NCI-H2107 treated with DMSO at 0.1 percent for 48 hours (cell line): ENCODE measurements at regions not wholly inside any gene's neighbourhood (a gene's known extent, or its start where the extent isn't known, plus 50 kb on each side); places are given as distances from the start of the nearest gene placed in this dataset.

ENCODE experiments used
- DNase-seq: peaks from one replicate; lab custom pipeline; 2025; ENCODE audit not compliant: unreplicated experiment; lab: John Stamatoyannopoulos, UW

- no peak for DNase-seq
Observed at GRCh38 chr10:130230036-130230435, 93.8 kb downstream of the GLRX3 start.

- DNase-seq: no peak
Observed at GRCh38 chr10:130230611-130231010, 94.4 kb downstream of the GLRX3 start.

DNA sequence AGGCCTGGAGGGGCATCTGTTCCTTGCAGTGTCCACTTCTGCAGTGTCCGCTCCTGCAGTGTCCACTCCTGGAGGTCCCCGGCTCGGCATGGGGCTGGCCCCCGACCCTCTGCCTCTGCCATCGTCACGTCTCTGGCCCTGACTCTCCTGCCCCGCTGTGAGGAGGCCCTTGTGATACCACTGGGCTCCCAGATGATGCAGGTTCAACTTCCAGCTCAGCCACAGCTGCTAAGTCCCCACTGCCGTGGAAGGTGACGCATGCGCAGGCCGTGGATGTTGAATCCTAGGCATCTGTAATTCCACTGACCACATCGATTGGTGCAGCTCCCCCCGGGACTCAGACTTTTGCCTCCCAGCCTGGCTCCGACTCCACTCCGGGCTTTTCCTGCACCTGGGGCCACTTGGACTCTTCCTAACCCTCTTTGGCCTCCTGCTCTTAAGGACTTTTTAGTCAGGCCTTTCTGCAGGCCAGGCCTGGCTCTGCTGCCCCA lies 95.1 kb downstream of the GLRX3 start:
- no peak for DNase-seq

DNA sequence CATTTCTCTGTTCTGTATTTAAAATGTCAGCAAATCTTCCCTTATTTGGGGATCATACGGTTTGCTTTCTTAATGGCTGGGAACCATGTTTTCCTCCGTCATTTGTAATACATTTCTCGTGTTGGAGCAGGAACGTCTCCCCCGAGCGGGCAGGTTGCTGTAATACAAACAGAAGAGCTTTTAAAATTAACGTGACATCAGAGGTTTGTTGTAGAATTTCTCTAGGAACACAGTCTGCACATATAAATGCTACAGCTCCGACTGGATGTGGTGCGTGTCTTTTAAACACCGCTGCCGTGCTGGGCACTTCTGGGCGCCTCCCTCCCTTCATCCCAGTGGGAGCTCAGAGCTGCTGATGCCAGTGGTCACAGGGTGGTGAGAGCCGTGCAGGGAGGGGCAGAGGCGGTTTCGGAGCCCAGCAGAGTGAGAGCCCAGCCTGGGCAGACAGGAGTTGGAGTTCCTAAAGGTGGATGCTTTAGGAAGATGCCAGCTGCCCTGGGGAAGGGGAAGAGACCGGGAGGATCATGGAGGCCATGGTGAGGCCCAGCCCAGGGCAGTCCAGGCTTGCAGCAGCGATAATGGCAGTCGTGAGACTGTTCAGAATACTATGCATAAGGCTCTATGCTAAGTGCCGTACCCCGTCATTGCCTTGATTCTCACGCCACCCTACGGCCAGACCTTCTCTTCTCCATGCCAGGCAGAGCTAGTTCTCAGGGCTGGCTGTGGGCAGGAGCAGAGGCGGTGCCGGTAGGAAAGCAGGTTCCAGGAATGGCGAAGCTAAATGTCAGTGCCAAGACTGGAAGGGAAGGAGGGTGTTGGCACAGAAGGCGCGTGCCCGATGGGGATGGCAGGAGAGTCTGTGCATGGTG lies 96.2 kb downstream of the GLRX3 start:
- no peak for DNase-seq

- DNase-seq: no peak
Observed at GRCh38 chr10:130233035-130233360, 96.8 kb downstream of the GLRX3 start.

GRCh38 chr10:130233426-130233825 lies 97.2 kb downstream of the GLRX3 start:
- no peak for DNase-seq

GRCh38 chr10:130234171-130234965 lies 98.2 kb downstream of the GLRX3 start:
- DNase-seq: no peak

DNA sequence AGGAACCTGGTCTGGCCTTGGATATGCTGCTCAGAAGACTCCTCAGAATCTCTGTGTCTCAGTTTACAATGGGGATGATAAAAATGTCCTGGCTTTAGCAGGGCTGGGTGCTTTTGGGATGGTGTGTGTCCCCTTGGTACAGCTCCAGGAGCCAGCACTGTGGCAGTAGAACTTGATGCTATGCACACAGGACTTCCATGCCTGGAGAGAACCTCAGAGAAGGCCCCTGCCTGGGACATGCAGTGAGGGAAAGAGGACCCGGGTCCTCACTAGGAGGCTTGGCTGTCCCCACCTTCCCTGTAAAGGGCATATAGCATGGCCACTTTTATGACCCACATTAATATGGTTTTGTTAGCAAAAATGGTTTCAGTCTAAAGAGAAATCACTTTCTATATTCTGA lies 100.5 kb downstream of the GLRX3 start:
- no peak for DNase-seq

DNA sequence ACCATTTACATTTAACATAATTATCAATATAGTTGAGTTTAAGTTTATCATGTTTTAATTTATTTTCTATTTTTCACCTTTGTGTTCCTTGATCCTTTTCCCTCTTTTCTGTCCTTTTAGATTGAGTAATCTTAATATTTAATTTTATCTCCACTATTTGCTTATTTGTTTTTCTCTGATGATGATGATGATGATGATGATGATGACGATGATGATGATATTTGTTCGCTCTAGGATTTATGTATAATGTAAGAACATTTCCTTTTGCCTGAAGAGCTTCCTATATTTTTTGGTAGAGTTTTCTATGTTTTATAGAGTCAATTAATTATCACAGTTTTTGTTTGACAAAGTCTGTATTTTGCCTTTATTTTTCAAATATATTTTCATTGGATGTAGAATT lies 104.2 kb downstream of the GLRX3 start:
- no peak for DNase-seq

GRCh38 chr10:130242513-130242912 lies 106.3 kb downstream of the GLRX3 start:
- no peak for DNase-seq

DNA sequence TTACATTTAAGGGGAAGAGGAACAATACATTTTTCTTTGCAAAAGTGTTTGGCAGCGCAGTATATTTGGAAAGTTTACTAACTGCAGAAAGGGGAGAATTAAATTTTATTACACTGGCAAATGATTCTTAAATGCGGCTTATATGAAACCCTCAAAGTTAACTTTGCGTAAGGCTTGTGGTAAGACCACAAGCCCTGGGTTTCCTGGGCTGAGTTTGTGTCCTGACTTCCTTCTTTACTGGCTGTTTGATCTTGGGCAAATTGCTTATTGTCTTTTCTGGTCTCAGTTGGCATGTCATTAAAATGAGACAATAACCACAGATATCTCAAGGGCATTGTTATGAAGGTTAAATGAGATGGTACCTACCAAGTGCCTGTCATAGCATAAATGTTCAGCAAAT lies 106.8 kb downstream of the GLRX3 start:
- no peak for DNase-seq

DNA sequence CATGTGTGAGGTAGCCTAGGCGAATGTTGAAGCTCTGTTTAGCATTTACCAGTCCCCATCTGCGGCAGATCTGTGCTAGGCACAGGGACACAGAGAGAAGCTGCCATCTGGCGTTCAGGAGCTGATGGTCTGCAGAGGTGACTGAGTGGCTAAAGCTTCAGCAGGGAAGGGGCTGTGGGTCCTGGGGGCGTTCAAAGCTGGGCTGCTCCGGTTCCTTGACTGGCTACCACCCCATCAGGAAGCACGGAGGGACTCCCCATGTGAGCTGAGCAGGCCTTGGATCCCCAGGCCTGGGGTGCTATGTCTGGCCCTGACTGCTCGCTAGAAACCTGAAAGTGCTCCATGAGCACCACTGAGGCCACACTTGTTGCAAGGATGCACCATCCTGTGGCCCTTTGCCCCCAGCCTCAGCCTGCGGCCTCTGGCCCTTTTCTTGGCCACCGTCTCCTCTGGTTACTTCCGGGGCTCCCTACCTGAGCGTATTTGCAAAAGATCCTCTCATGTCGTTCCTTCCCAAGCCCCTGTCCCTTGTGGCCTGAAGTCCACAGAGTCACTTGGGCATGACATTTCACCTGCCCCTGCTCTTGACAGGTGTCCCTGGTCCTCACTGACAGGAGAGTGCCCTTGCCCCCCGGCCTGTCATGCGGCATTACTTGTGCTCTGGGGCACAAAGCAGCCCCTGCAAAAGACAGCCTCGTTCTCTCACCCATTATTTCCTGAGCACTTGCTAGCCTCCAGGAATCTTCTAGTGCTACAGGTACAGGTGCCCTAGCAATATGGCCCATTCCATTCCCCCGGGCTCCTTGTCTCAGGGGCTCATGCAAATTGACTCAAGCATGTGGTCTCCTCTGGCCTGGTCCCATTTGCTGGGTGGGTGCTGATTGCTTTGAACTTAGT lies 108.1 kb downstream of the GLRX3 start:
- no peak for DNase-seq

GRCh38 chr10:130244928-130245495 lies 108.8 kb downstream of the GLRX3 start:
- DNase-seq: no peak

- no peak for DNase-seq
Observed at GRCh38 chr10:130246113-130246512, 109.9 kb downstream of the GLRX3 start.

DNA sequence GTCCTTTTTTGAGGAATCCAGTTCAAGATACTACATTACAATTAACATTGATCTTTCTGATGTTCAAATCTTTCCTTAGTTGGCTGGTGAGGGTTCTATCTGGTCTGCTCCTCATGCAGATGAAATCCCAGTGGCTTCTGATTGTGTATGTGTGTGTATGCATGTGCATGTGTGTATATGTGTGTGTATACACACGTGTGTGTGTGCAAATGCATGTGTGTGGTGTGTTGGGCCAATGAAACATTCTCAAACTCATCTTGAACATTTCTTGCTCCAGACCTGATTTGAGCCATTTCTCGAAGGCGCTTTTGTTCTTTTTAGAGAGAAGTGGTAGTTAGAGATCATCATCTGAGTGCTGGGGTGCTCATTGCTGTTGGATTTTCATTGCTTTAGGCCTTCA lies 113.9 kb downstream of the GLRX3 start:
- DNase-seq: no peak

GRCh38 chr10:130251766-130252165 lies 115.6 kb downstream of the GLRX3 start:
- DNase-seq: no peak

- DNase-seq: no peak
Observed at GRCh38 chr10:130254243-130254642, 118.1 kb downstream of the GLRX3 start.

DNA sequence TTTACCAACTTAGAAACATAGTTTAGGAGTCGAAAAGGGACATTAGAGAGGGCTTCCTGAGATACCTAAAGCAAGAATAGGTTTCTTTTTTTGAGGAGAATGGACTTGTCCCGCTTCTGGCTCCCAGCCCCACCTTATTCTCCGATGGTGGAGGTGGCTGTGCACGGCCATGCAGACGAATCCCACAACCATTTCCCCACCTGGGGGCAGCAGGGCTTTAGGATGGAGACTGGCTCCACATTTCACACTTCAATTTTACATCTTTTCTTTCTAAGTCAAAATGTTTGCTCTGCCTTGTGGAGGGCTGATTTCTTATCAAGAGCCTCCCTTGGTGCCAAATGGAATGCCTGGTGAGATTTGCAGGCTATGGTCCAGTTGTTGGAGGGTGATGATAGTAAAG lies 118.5 kb downstream of the GLRX3 start:
- no peak for DNase-seq

GRCh38 chr10:130255777-130256176 lies 119.6 kb downstream of the GLRX3 start:
- no peak for DNase-seq

DNA sequence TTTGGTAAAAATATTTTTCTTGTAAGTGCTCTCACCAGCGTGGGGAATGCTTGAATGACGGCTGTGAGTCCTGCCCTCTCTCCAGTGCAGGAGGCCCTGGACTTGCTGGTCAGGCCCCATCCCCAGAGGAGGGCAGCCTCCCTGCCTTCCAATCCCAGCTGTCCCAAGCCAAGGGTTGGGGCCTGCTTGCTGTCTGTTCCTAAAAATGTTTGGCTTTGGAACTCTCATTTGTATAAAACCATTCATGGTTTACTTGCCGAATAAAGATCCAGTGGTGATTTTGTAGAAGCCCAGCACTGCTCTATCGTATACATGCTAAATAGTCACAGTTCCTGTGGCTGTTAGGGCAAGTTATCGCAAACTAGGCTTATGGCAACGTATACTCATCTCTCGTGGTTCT lies 121.7 kb downstream of the GLRX3 start:
- no peak for DNase-seq

- DNase-seq: no peak
Observed at GRCh38 chr10:130259380-130259779, 123.2 kb downstream of the GLRX3 start.
